Osteoblast (primary cell): ENCODE measurements at regions not wholly inside any gene's neighbourhood (a gene's known extent, or its start where the extent isn't known, plus 50 kb on each side); places are given as distances from the start of the nearest gene placed in this dataset.

ENCODE experiments used
- DNase-seq: peaks from one replicate; pipeline ENCODE4 v3.0.0; 2011; ENCODE audit warnings: low spot score, mixed read lengths; ENCODE audit not compliant: insufficient read length; ENCODE audit errors: missing footprints
- H2AFZ ChIP-seq: 2 replicates; pipeline ENCODE4 v1.6.0; 2011; ENCODE audit warnings: mild to moderate bottlenecking, low read length
- H3K27ac ChIP-seq: 2 replicates; pipeline ENCODE4 v1.5.1; 2011; ENCODE audit warnings: mild to moderate bottlenecking, low read depth, low read length, moderate library complexity
- H3K27me3 ChIP-seq: 2 replicates; pipeline ENCODE4 v1.6.0; 2012; ENCODE audit warnings: mild to moderate bottlenecking, control low read depth, inconsistent platforms, low read length, moderate library complexity; ENCODE audit not compliant: insufficient read depth
- H3K36me3 ChIP-seq: 2 replicates; pipeline ENCODE4 v1.5.1; 2011; ENCODE audit warnings: mild to moderate bottlenecking, low read length, control low read depth, moderate library complexity; ENCODE audit not compliant: insufficient read depth
- H3K4me1 ChIP-seq: 2 replicates; pipeline ENCODE4 v1.5.1; 2011; ENCODE audit warnings: mild to moderate bottlenecking, low read length, control low read depth, moderate library complexity; ENCODE audit not compliant: insufficient read depth
- H3K4me2 ChIP-seq: 2 replicates; pipeline ENCODE4 v1.6.0; 2011; ENCODE audit warnings: mild to moderate bottlenecking, low read length; ENCODE audit not compliant: insufficient read depth
- H3K4me3 ChIP-seq: fragments of 200-600 bp; sonication (generic); 3 replicates; pipeline ENCODE4 v1.5.1; 2012; ENCODE audit warnings: mild to moderate bottlenecking, low read length, inconsistent platforms; ENCODE audit not compliant: insufficient read depth
- H3K79me2 ChIP-seq: 2 replicates; pipeline ENCODE4 v1.6.0; 2012; ENCODE audit warnings: mild to moderate bottlenecking, low read length, control low read depth, inconsistent platforms; ENCODE audit not compliant: insufficient read depth
- H3K9me3 ChIP-seq: 2 replicates; pipeline ENCODE4 v1.5.1; 2011; ENCODE audit warnings: low read depth, low read length, control low read depth
- H4K20me1 ChIP-seq: 2 replicates; pipeline ENCODE4 v1.6.0; 2012; ENCODE audit warnings: mild to moderate bottlenecking, low read length, control low read depth; ENCODE audit not compliant: insufficient read depth
- TF ChIP-seq, protein P1 (sequence below): IDR thresholded peaks from 2 replicates; pipeline ENCODE4 v1.5.1; 2011; ENCODE audit warnings: mild to moderate bottlenecking, low read depth, low read length, moderate library complexity; ENCODE audit errors: extremely low read depth

DNA sequence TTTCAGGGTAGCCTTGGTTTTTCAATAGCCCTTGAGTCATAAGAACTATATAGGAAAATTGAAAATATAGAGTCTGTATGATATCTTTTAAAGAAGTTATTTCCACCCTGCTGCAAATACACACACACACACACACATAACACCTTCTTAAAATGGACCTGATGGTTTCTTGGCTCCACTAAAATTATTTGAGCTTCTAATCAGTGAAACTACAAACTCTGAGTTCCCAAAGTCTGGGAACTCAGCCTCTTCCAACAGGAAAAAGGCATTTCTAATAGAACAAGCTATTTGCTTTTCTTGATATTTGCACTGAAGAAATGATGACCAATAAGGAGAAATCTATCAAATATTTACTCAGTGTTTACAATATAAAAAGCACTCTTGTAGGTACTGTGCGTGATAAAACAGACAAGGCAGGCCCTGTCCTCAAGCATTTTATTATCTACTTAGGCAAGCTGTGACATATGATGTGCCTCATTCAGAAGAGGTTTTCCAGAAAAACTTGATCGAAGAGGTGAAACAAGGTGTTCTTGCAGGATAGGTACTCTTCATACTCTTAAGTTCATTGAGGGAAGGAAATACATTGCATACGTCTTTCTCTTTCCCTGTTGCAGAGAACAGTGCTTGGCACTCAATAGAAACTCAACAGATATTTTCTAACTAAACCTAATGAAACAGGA is 88.6 kb downstream of the MGST1 start:
- Histone ChIP-seq H2AFZ (no peak overlapping the region), H3K27me3 (no peaks in the 10 kb centered on the region), H3K4me2 (no peak overlapping the region), H3K27ac (no peak overlapping the region), H4K20me1 (no peaks in the 10 kb centered on the region), H3K9me3 (no peaks in the 10 kb centered on the region), H3K4me3 (no peak overlapping the region), H3K4me1 (no peaks in the 10 kb centered on the region), H3K36me3 (no peaks in the 10 kb centered on the region), H3K79me2 (no peaks in the 10 kb centered on the region)
- no peak for DNase-seq
- TF ChIP-seq, protein P1, sequence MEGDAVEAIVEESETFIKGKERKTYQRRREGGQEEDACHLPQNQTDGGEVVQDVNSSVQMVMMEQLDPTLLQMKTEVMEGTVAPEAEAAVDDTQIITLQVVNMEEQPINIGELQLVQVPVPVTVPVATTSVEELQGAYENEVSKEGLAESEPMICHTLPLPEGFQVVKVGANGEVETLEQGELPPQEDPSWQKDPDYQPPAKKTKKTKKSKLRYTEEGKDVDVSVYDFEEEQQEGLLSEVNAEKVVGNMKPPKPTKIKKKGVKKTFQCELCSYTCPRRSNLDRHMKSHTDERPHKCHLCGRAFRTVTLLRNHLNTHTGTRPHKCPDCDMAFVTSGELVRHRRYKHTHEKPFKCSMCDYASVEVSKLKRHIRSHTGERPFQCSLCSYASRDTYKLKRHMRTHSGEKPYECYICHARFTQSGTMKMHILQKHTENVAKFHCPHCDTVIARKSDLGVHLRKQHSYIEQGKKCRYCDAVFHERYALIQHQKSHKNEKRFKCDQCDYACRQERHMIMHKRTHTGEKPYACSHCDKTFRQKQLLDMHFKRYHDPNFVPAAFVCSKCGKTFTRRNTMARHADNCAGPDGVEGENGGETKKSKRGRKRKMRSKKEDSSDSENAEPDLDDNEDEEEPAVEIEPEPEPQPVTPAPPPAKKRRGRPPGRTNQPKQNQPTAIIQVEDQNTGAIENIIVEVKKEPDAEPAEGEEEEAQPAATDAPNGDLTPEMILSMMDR = no peak

DNA sequence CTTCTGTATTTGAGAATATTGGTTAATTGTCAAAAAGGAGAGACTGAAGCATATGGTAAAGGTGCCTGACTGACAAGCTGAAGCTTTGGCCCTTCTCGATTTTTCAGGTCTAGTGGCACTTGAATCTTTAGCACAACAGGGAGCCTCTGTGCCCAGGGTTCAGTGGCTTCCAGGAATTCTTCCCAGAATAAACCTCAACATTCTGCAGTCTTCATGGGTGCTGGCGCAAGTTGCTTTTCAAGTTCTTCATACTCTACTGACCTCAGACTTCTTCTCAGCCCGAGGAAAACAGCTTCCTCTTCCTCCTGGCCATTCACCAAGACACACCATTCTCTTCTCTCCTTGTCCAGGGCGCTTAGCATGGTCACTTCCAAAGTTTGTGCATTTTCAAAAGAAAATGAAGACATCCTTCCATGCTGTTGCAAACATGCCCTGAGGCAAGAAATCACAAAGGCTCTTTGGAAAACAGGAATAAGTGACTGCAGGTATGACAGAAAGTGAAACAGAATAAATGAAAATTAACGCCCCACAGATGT is 89.9 kb downstream of the MGST1 start:
- DNase-seq = no peak
- no peaks in the 10 kb centered on the region for H3K36me3 ChIP-seq
- H3K4me3 ChIP-seq = no peak overlapping the region
- no peak overlapping the region for H2AFZ ChIP-seq
- H4K20me1 ChIP-seq = no peaks in the 10 kb centered on the region
- no peaks in the 10 kb centered on the region for H3K4me1 ChIP-seq
- no peak overlapping the region for H3K4me2 ChIP-seq
- no peak overlapping the region for H3K27ac ChIP-seq
- no peaks in the 10 kb centered on the region for H3K9me3 ChIP-seq
- H3K27me3 ChIP-seq = no peaks in the 10 kb centered on the region
- TF ChIP-seq, protein P1 = no peak
- H3K79me2 ChIP-seq = no peaks in the 10 kb centered on the region

DNA sequence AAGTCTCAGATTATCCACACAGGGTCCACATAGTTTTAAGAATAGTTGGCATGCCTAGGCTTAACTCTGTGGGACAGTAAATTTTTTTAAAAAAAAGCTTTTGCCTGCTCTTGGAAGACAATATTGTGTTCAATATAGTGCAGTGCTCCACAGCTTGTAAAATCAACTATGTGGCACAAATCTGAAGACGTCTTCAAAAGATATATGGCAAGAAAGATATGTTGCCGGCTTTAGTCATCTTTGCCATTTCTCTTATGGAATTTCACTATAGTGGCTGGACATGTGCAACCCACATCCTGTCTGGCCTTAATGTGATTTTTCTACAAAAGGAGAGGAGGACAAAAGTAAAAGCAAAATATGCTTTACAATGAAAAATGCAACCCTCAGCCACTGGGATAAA is 90.5 kb downstream of the MGST1 start:
- Histone ChIP-seq H3K27me3 (no peaks in the 10 kb centered on the region), H3K79me2 (no peaks in the 10 kb centered on the region), H3K4me1 (no peaks in the 10 kb centered on the region), H3K9me3 (no peaks in the 10 kb centered on the region), H3K27ac (no peak overlapping the region), H3K36me3 (no peaks in the 10 kb centered on the region), H4K20me1 (no peaks in the 10 kb centered on the region), H3K4me2 (no peak overlapping the region), H3K4me3 (no peak overlapping the region), H2AFZ (no peak overlapping the region)
- no peak for DNase-seq
- TF ChIP-seq, protein P1 = no peak

DNA sequence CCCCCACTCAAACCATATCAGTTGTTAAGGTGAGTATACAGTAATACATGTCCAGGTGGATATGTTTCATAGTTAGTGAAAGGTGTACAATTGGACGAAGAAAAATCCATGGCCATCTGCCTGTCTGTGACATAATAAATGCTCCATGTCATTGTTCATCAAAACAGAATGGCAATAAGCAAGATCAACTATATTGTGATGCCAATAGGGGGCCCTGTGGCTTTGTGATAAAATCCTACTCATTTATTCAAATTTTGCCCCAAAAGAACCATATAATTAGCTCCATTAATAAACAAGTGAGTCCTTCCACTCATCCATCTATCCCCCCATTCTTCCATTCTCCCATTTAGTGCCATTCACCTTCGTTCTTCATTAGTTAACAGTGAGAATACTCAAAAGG is 102.0 kb downstream of the MGST1 start:
- no peaks in the 10 kb centered on the region for H3K27me3 ChIP-seq
- no peak for DNase-seq
- TF ChIP-seq, protein P1 = no peak
- no peak overlapping the region for H3K27ac ChIP-seq
- no peaks in the 10 kb centered on the region for H3K36me3 ChIP-seq
- no peak overlapping the region for H3K4me3 ChIP-seq
- no peak overlapping the region for H3K4me2 ChIP-seq
- no peaks in the 10 kb centered on the region for H4K20me1 ChIP-seq
- H2AFZ ChIP-seq = no peak overlapping the region
- no peaks in the 10 kb centered on the region for H3K4me1 ChIP-seq
- no peaks in the 10 kb centered on the region for H3K79me2 ChIP-seq
- H3K9me3 ChIP-seq = no peaks in the 10 kb centered on the region
